ENCODE measurements at regions not wholly inside any gene's neighbourhood (a gene's known extent, or its start where the extent isn't known, plus 50 kb on each side); places are given as distances from the start of the nearest gene placed in this dataset.

DNA sequence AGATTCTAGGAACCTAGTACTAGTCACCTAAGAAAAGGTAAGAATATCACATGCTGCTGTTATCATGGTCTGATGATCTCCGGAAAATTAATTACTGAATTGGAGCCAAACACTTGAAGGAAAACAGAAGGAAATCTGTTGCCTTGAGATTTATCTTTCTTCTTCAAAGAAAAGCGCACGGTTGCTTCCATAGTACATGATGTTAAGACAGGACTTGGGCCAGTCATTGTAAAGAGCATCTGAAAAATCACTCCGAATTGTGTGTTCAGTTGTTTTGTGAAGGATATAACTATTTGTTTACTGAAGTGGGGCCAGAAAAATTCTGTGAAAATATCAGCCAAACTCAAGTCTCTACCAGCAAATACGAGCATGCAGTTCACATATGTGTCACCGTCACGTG, 134.9 kb upstream of the FOXN3 start:
- Histone ChIP-seq H3K18ac (ENCODE audit: low read length) (no peak overlapping the region), H2BK120ac (ENCODE audit: low read depth, low read length) (no peak overlapping the region), H2AK5ac (ENCODE audit: low read depth, low read length) (no peak overlapping the region), H4K8ac (ENCODE audit: low read depth, low read length) (no peak overlapping the region), H3K27me3 (ENCODE audit: control insufficient read depth in 3 of 3, insufficient read depth in 3 of 3, low read depth in 1 of 3, low read length in 3 of 3) (no peaks in the 10 kb centered on the region), H3K9me3 (replicated peaks in 1 of 2; ENCODE audit: control insufficient read depth in 2 of 2, insufficient read depth in 1 of 2, low read depth in 1 of 2, low read length in 2 of 2) (peaks cover 0 to 2% of the 10 kb centered on the region in 2 donors), H3K79me1 (ENCODE audit: low read depth, low read length) (no peaks in the 10 kb centered on the region), H3K4me1 (ENCODE audit: control insufficient read depth in 2 of 2, insufficient read depth in 1 of 2, low read depth in 1 of 2, low read length in 2 of 2) (peaks cover 0 to 3% of the 10 kb centered on the region in 2 donors), H3K27ac (replicated peaks; ENCODE audit: low read length) (no peak overlapping the region), H2BK5ac (ENCODE audit: low read length) (no peak overlapping the region), H3K23ac (ENCODE audit: low read depth, low read length, poor library complexity) (no peak overlapping the region), H3K9ac (ENCODE audit: low read depth, low read length, poor library complexity) (no peak overlapping the region), H2BK12ac (ENCODE audit: low read length) (no peak overlapping the region), H3K4ac (ENCODE audit: low read length) (no peak overlapping the region), H2BK15ac (ENCODE audit: low read length) (no peak overlapping the region), H3K36me3 (replicated peaks in 1 of 2; ENCODE audit: control insufficient read depth in 2 of 2, insufficient read depth in 2 of 2, low read length in 2 of 2) (no peaks in the 10 kb centered on the region), H3K14ac (ENCODE audit: low read length) (no peak overlapping the region), H4K91ac (ENCODE audit: low read depth, low read length, poor library complexity) (no peak overlapping the region), H2AFZ (ENCODE audit: low read length) (no peak overlapping the region), H3K4me3 (ENCODE audit: low read length in 2 of 2) (no peak overlapping the region), H3K4me2 (ENCODE audit: insufficient read depth, low read length, poor library complexity, severe bottlenecking) (no peak overlapping the region)
- WGBS, 2 donors (ENCODE audit: extremely low coverage in 2 of 2, insufficient read length in 2 of 2, insufficient replicate concordance in 1 of 2), result no CpG with 5 or more reads among the region's 7 CpGs
- DNase-seq (ENCODE audit: low spot score), result no peak

DNA sequence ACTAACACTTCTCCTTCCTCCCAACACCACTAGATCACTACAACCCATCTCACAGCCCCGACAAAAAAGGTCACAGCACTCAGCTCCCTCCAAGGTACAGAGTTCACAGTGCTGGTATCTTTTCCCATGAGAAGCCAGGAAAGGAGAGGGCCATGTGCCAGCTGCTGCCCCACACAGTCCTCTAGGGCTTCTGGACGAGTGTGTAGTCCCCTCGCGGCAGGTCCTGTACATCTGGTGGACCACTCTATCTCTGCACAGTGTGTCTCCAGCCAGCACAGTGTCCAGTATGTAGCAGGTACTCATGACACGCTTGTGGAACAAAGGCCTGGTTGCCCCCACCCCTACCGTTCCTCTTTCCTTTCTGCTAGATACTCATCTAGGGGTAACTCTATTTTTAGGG, 134.4 kb upstream of the FOXN3 start:
- no peak overlapping the region for H3K27ac ChIP-seq (replicated peaks; ENCODE audit: low read length)
- H4K91ac ChIP-seq (ENCODE audit: low read depth, low read length, poor library complexity), result no peak overlapping the region
- no peak overlapping the region for H4K8ac ChIP-seq (ENCODE audit: low read depth, low read length)
- H3K4me1 ChIP-seq (ENCODE audit: control insufficient read depth in 2 of 2, insufficient read depth in 1 of 2, low read depth in 1 of 2, low read length in 2 of 2), result peaks cover 0 to 3% of the 10 kb centered on the region in 2 donors
- H2BK15ac ChIP-seq (ENCODE audit: low read length), result no peak overlapping the region
- no peak overlapping the region for H3K4me3 ChIP-seq (ENCODE audit: low read length in 2 of 2)
- H3K4me2 ChIP-seq (ENCODE audit: insufficient read depth, low read length, poor library complexity, severe bottlenecking), result no peak overlapping the region
- no peak overlapping the region for H2BK5ac ChIP-seq (ENCODE audit: low read length)
- DNase-seq (ENCODE audit: low spot score), result no peak
- peak overlapping the region; percentile 3 for H3K18ac ChIP-seq (ENCODE audit: low read length)
- H3K9me3 ChIP-seq (replicated peaks in 1 of 2; ENCODE audit: control insufficient read depth in 2 of 2, insufficient read depth in 1 of 2, low read depth in 1 of 2, low read length in 2 of 2), result peaks cover 0 to 2% of the 10 kb centered on the region in 2 donors
- WGBS, 2 donors (ENCODE audit: extremely low coverage in 2 of 2, insufficient read length in 2 of 2, insufficient replicate concordance in 1 of 2), result no CpG with 5 or more reads among the region's 6 CpGs
- H3K14ac ChIP-seq (ENCODE audit: low read length), result no peak overlapping the region
- H2BK12ac ChIP-seq (ENCODE audit: low read length), result no peak overlapping the region
- no peak overlapping the region for H2AFZ ChIP-seq (ENCODE audit: low read length)
- H3K23ac ChIP-seq (ENCODE audit: low read depth, low read length, poor library complexity), result no peak overlapping the region
- no peaks in the 10 kb centered on the region for H3K27me3 ChIP-seq (ENCODE audit: control insufficient read depth in 3 of 3, insufficient read depth in 3 of 3, low read depth in 1 of 3, low read length in 3 of 3)
- no peaks in the 10 kb centered on the region for H3K36me3 ChIP-seq (replicated peaks in 1 of 2; ENCODE audit: control insufficient read depth in 2 of 2, insufficient read depth in 2 of 2, low read length in 2 of 2)
- no peak overlapping the region for H2BK120ac ChIP-seq (ENCODE audit: low read depth, low read length)
- no peaks in the 10 kb centered on the region for H3K79me1 ChIP-seq (ENCODE audit: low read depth, low read length)
- no peak overlapping the region for H2AK5ac ChIP-seq (ENCODE audit: low read depth, low read length)
- no peak overlapping the region for H3K9ac ChIP-seq (ENCODE audit: low read depth, low read length, poor library complexity)
- H3K4ac ChIP-seq (ENCODE audit: low read length), result no peak overlapping the region

DNA sequence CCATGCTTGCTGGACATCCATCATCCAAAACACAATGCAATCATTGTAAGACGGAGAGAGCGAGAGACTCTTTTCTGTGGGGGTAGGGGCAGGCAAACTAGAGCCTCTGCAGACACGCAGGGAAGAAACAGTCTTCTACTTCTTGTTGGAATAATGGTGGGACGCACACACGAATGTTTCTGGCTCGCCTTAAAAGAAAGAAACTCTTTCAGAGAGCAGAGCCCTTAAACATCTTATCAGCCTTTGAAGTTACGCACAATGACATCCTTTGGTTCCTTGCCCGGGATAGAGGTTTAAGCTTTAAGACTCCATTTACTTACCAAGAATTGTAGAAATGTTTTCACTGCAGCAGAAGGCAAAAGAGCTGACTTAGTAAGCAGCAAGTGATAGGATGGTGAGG, 133.8 kb upstream of the FOXN3 start:
- Histone ChIP-seq H3K4me3 (ENCODE audit: low read length in 2 of 2) (no peak overlapping the region), H3K36me3 (replicated peaks in 1 of 2; ENCODE audit: control insufficient read depth in 2 of 2, insufficient read depth in 2 of 2, low read length in 2 of 2) (no peaks in the 10 kb centered on the region), H3K27me3 (ENCODE audit: control insufficient read depth in 3 of 3, insufficient read depth in 3 of 3, low read depth in 1 of 3, low read length in 3 of 3) (no peaks in the 10 kb centered on the region), H3K23ac (ENCODE audit: low read depth, low read length, poor library complexity) (no peak overlapping the region), H2BK120ac (ENCODE audit: low read depth, low read length) (no peak overlapping the region), H3K27ac (replicated peaks; ENCODE audit: low read length) (no peak overlapping the region), H2BK5ac (ENCODE audit: low read length) (no peak overlapping the region), H2BK12ac (ENCODE audit: low read length) (no peak overlapping the region), H3K79me1 (ENCODE audit: low read depth, low read length) (no peaks in the 10 kb centered on the region), H3K9ac (ENCODE audit: low read depth, low read length, poor library complexity) (no peak overlapping the region), H4K8ac (ENCODE audit: low read depth, low read length) (no peak overlapping the region), H3K14ac (ENCODE audit: low read length) (no peak overlapping the region), H2AFZ (ENCODE audit: low read length) (no peak overlapping the region), H3K4ac (ENCODE audit: low read length) (no peak overlapping the region), H3K4me1 (ENCODE audit: control insufficient read depth in 2 of 2, insufficient read depth in 1 of 2, low read depth in 1 of 2, low read length in 2 of 2) (peaks cover 0 to 3% of the 10 kb centered on the region in 2 donors), H2BK15ac (ENCODE audit: low read length) (no peak overlapping the region), H2AK5ac (ENCODE audit: low read depth, low read length) (no peak overlapping the region), H3K9me3 (replicated peaks in 1 of 2; ENCODE audit: control insufficient read depth in 2 of 2, insufficient read depth in 1 of 2, low read depth in 1 of 2, low read length in 2 of 2) (peaks cover 0 to 2% of the 10 kb centered on the region in 2 donors), H4K91ac (ENCODE audit: low read depth, low read length, poor library complexity) (no peak overlapping the region), H3K4me2 (ENCODE audit: insufficient read depth, low read length, poor library complexity, severe bottlenecking) (no peak overlapping the region), H3K18ac (ENCODE audit: low read length) (no peak overlapping the region)
- DNase-seq (ENCODE audit: low spot score), result no peak
- WGBS, 2 donors (ENCODE audit: extremely low coverage in 2 of 2, insufficient read length in 2 of 2, insufficient replicate concordance in 1 of 2), result no CpG with 5 or more reads among the region's 8 CpGs

DNA sequence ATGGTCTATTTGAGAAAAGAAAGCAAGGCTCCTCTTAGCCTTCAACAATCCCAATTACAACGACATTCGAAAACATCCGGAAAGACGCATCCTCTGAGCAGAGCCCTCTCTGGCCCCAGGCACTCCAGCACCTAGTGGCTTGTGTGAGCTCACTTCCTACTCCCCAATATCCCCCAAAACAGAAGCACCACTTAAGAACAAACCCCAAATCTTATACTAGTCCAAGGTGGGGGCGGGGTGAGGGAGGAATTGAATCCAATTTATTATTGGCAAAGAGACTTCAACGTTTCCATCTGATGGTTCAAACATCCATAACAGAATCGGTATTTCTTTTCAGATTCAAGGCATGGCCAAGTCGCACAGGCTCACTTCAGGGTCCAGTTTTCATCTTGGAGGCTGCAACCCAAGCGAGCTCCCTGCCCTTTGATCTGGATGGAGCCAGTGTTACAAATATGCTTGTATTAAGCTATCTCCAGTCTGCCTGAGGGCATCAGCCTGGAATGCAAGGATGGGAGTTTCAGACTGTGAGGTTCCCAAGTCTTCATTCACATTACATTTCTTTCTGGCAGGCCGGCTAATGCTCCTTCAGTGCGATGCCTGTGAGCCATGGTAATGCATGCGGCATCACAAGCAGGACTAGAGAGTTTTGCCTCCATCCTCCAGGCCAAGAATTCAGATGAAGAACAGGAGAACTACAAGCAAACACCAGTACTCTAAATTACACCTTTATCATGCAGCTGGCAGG, 132.5 kb upstream of the FOXN3 start:
- no peak overlapping the region for H4K91ac ChIP-seq (ENCODE audit: low read depth, low read length, poor library complexity)
- no peak overlapping the region for H3K14ac ChIP-seq (ENCODE audit: low read length)
- no peak for DNase-seq (ENCODE audit: low spot score)
- H3K79me1 ChIP-seq (ENCODE audit: low read depth, low read length), result no peaks in the 10 kb centered on the region
- H3K27ac ChIP-seq (replicated peaks; ENCODE audit: low read length), result no peak overlapping the region
- H3K4ac ChIP-seq (ENCODE audit: low read length), result no peak overlapping the region
- no peak overlapping the region for H2AFZ ChIP-seq (ENCODE audit: low read length)
- no peak overlapping the region for H3K4me2 ChIP-seq (ENCODE audit: insufficient read depth, low read length, poor library complexity, severe bottlenecking)
- no peak overlapping the region for H2BK12ac ChIP-seq (ENCODE audit: low read length)
- H3K23ac ChIP-seq (ENCODE audit: low read depth, low read length, poor library complexity), result no peak overlapping the region
- no peak overlapping the region for H3K4me3 ChIP-seq (ENCODE audit: low read length in 2 of 2)
- H4K8ac ChIP-seq (ENCODE audit: low read depth, low read length), result no peak overlapping the region
- H3K4me1 ChIP-seq (ENCODE audit: control insufficient read depth in 2 of 2, insufficient read depth in 1 of 2, low read depth in 1 of 2, low read length in 2 of 2), result peaks cover 0 to 3% of the 10 kb centered on the region in 2 donors
- H2AK5ac ChIP-seq (ENCODE audit: low read depth, low read length), result no peak overlapping the region
- H3K27me3 ChIP-seq (ENCODE audit: control insufficient read depth in 3 of 3, insufficient read depth in 3 of 3, low read depth in 1 of 3, low read length in 3 of 3), result no peaks in the 10 kb centered on the region
- no peaks in the 10 kb centered on the region for H3K36me3 ChIP-seq (replicated peaks in 1 of 2; ENCODE audit: control insufficient read depth in 2 of 2, insufficient read depth in 2 of 2, low read length in 2 of 2)
- no peak overlapping the region for H2BK15ac ChIP-seq (ENCODE audit: low read length)
- H3K9me3 ChIP-seq (replicated peaks in 1 of 2; ENCODE audit: control insufficient read depth in 2 of 2, insufficient read depth in 1 of 2, low read depth in 1 of 2, low read length in 2 of 2), result peaks cover 0 to 2% of the 10 kb centered on the region in 2 donors
- H3K9ac ChIP-seq (ENCODE audit: low read depth, low read length, poor library complexity), result no peak overlapping the region
- H2BK5ac ChIP-seq (ENCODE audit: low read length), result no peak overlapping the region
- no CpG with 5 or more reads among the region's 12 CpGs for WGBS, 2 donors (ENCODE audit: extremely low coverage in 2 of 2, insufficient read length in 2 of 2, insufficient replicate concordance in 1 of 2)
- H2BK120ac ChIP-seq (ENCODE audit: low read depth, low read length), result no peak overlapping the region
- H3K18ac ChIP-seq (ENCODE audit: low read length), result peak overlapping the region; percentile 42

Measured in neuronal stem cell (in vitro differentiated cells).